ENCODE measurements at regions not wholly inside any gene's neighbourhood (a gene's known extent, or its start where the extent isn't known, plus 50 kb on each side); places are given as distances from the start of the nearest gene placed in this dataset.
"Not testable (repeated sequence)": the region's sequence is repeated elsewhere in the genome, so short reads cannot be mapped to it uniquely, and the experiment has no call there.

DNA sequence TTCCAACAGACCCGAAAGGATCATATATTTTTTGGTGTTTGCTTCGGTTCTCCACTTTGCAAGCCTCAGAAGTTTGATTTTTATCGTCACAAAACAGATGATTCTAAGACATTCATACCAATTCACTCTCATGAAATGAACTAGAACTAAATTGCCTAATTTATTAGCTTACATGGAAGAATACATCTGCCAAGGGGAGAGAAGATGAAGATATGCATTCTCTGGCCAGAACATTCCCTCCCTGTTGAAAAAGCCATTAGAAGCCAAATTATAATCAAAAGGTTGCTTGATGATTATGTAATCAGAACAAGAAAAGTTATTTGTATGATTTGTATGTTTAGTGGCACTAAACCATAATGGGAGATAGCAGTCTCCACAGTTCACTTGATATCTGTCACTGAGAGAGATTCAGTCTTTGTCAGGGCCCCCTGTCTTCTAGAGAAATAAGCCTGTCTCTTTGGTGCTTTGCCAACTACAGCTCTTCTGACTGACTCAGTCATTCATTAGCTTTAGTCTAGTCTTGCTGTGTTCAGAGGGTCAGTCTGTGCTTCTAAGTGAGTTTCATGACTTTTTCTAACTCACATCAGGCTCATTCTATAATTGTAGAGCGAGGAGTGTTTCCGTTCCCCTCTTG lies 95.3 kb upstream of the GNAI1 start:
- H3K4me1 Mint-ChIP-seq (ENCODE audit: low read depth): no peaks in the 10 kb centered on the region
- H3K9me3 Mint-ChIP-seq: no peaks in the 10 kb centered on the region
- H3K4me3 Mint-ChIP-seq: no peak overlapping the region
- no peaks in the 10 kb centered on the region for H3K27me3 Mint-ChIP-seq (ENCODE audit: low read depth)
- no peaks in the 10 kb centered on the region for H3K36me3 Mint-ChIP-seq (ENCODE audit: low read depth)
- no peak overlapping the region for H3K27ac Mint-ChIP-seq

DNA sequence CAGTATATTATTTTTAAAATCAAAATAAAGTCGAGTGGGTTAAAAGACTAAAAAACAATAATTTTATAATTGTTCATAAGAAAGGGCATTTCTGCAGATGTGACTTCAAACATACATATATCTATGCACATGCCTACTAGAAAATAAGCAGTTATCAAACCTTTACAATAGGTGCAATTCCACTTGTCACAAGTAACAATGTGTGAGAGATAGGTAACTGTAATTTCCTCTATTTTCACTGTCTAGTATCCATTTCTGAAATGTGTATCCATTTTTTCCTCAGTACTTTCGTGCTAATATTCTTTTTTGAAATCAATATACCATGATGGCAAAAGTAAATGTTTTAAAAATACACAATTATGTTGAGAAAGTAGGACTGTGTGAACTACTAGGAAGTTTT lies 96.9 kb upstream of the GNAI1 start:
- no peaks in the 10 kb centered on the region for H3K27me3 Mint-ChIP-seq (ENCODE audit: low read depth)
- no peaks in the 10 kb centered on the region for H3K36me3 Mint-ChIP-seq (ENCODE audit: low read depth)
- H3K4me3 Mint-ChIP-seq: no peak overlapping the region
- H3K9me3 Mint-ChIP-seq: no peaks in the 10 kb centered on the region
- no peaks in the 10 kb centered on the region for H3K4me1 Mint-ChIP-seq (ENCODE audit: low read depth)
- no peak overlapping the region for H3K27ac Mint-ChIP-seq

DNA sequence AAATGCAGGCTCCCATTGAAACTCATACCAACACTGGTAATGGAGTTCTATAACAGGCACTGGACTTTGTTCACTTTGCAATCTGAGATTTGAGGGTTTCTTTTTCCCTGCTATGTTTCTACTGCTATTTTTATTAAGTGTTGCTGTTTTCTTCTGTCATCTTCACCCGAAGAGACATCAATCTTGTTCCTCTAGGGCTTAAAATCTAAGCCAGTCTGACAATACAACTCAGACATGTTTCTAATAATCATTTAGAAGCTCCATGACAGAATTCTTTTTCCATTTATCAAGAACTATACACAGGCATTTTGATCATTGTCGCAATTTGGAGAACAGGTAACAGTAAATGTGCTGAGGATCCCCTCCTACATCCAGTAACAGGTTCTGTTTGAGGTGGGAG lies 98.5 kb upstream of the GNAI1 start:
- no peaks in the 10 kb centered on the region for H3K4me1 Mint-ChIP-seq (ENCODE audit: low read depth)
- H3K9me3 Mint-ChIP-seq: no peaks in the 10 kb centered on the region
- H3K36me3 Mint-ChIP-seq (ENCODE audit: low read depth): no peaks in the 10 kb centered on the region
- no peak overlapping the region for H3K4me3 Mint-ChIP-seq
- H3K27me3 Mint-ChIP-seq (ENCODE audit: low read depth): no peaks in the 10 kb centered on the region
- no peak overlapping the region for H3K27ac Mint-ChIP-seq

DNA sequence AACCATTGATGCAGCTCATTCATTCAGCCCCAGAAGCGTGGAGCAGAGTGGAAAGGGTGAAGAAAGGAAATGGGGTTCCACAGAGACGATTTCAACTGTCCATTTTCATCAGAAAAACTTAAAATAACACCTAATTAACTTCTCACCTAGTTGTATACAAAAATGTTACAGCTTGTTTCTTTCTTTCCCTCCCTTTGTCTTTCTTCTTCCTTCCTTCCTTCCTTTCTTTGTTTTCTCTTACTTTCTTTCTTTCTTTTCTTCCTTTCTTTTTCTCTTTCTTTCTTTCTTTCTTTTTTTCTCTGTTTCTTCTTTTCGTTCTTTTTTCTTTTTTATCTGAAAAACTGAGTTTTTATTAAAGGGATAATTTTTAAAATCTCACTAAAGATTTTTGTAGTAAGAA lies 105.9 kb upstream of the GNAI1 start:
- H3K27ac Mint-ChIP-seq: no peak overlapping the region

DNA sequence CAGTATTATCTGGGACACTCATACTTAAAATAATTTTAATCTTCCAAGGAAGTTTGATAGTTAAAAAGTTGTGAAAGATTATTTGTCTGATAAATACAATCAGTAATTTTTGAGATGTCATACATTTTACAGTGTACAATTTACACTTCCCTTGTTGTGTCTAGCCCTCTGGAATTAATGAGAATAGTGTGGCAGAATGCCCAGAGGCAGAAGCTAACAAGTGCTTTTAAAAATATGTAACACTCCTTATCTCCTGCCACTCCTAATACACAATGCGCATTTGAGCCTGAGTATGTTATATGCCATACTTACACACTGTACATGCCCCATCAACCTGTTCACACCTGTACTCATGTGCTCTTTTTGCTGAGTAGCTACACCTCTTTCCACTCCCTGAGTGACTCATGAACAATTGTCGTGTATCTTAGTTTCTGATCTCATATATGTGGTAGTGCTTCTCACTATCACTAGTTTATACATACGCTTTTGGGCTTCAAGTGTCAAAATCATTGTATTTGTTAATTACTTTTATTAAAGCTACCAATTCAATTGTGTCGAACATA lies 106.9 kb upstream of the GNAI1 start:
- peaks cover 5% of the 10 kb centered on the region for H3K9me3 Mint-ChIP-seq
- no peaks in the 10 kb centered on the region for H3K36me3 Mint-ChIP-seq (ENCODE audit: low read depth)
- H3K4me1 Mint-ChIP-seq (ENCODE audit: low read depth): no peaks in the 10 kb centered on the region
- H3K27ac Mint-ChIP-seq: no peak overlapping the region
- H3K27me3 Mint-ChIP-seq (ENCODE audit: low read depth): no peaks in the 10 kb centered on the region
- no peak overlapping the region for H3K4me3 Mint-ChIP-seq

More for the DNA sequence above, 105.9 kb upstream of the GNAI1 start:
- no peaks in the 10 kb centered on the region for H3K4me1 Mint-ChIP-seq (ENCODE audit: low read depth)
- no peaks in the 10 kb centered on the region for H3K36me3 Mint-ChIP-seq (ENCODE audit: low read depth)
- no peak overlapping the region for H3K4me3 Mint-ChIP-seq
- H3K27me3 Mint-ChIP-seq (ENCODE audit: low read depth): no peaks in the 10 kb centered on the region
- H3K9me3 Mint-ChIP-seq: peaks cover 3% of the 10 kb centered on the region

DNA sequence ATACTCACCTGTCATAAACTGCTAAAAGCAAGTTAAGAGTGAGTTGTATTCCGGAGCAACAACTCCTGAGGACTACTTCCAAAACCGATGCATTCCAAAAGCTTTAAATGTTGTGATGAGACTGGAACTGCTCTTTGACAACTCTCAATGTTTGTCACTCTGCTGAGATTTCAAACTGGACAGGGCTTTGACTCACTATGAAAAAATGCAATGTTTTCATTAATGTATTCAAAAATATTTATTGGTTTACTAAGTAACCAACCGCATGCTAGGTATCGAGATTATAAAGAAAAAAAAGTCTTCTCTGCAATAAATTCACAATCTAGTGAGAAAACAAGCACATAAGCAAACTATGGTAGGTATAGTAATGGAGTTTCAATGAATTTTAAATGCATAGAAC lies 107.9 kb upstream of the GNAI1 start:
- no peak overlapping the region for H3K4me3 Mint-ChIP-seq
- no peak overlapping the region for H3K27ac Mint-ChIP-seq
- H3K36me3 Mint-ChIP-seq (ENCODE audit: low read depth): no peaks in the 10 kb centered on the region
- H3K4me1 Mint-ChIP-seq (ENCODE audit: low read depth): no peaks in the 10 kb centered on the region
- H3K9me3 Mint-ChIP-seq: peaks cover 5% of the 10 kb centered on the region
- no peaks in the 10 kb centered on the region for H3K27me3 Mint-ChIP-seq (ENCODE audit: low read depth)

DNA sequence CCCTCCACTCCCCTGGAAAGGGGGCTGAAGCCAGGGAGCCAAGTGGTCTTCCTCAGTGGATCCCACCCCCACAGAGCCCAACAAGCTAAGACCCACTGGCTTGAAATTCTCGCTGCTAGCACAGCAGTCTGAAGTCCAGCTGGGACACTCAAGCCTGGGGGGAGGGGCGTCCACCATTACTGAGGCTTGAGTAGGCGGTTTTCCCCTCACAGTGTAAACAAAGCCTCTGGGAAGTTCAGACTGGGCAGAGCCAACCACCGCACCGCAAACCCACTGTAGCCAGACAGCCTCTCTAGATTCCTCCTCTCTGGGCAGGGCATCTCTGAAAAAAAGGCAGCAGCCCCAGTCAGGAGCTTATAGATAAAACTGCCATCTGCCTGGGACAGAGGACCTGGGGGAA lies 114.4 kb upstream of the GNAI1 start:
- H3K27ac Mint-ChIP-seq; H3K9me3 Mint-ChIP-seq; H3K27me3 Mint-ChIP-seq (ENCODE audit: low read depth); H3K4me3 Mint-ChIP-seq; H3K4me1 Mint-ChIP-seq (ENCODE audit: low read depth); H3K36me3 Mint-ChIP-seq (ENCODE audit: low read depth): not testable (repeated sequence)

DNA sequence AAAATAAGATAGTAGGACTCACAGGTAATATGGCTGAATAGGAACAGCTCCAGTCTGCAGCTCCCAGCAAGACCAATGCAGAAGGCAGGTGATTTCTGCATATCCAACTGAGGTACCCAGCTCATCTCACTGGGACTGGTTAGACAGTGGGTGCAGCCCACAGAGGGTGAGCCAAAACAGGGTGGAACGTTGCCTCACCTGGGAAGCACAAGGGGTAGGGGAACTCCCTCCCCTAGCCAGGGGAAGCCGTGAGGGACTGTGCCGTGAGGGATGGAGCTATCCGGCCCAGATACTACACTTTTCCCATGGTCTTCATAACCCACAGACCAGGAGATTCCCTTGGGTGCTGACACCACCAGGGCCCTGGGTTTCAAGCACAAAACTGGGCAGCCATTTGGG lies 114.8 kb upstream of the GNAI1 start:
- H3K4me1 Mint-ChIP-seq (ENCODE audit: low read depth); H3K9me3 Mint-ChIP-seq; H3K27me3 Mint-ChIP-seq (ENCODE audit: low read depth); H3K27ac Mint-ChIP-seq; H3K4me3 Mint-ChIP-seq; H3K36me3 Mint-ChIP-seq (ENCODE audit: low read depth): not testable (repeated sequence)

DNA sequence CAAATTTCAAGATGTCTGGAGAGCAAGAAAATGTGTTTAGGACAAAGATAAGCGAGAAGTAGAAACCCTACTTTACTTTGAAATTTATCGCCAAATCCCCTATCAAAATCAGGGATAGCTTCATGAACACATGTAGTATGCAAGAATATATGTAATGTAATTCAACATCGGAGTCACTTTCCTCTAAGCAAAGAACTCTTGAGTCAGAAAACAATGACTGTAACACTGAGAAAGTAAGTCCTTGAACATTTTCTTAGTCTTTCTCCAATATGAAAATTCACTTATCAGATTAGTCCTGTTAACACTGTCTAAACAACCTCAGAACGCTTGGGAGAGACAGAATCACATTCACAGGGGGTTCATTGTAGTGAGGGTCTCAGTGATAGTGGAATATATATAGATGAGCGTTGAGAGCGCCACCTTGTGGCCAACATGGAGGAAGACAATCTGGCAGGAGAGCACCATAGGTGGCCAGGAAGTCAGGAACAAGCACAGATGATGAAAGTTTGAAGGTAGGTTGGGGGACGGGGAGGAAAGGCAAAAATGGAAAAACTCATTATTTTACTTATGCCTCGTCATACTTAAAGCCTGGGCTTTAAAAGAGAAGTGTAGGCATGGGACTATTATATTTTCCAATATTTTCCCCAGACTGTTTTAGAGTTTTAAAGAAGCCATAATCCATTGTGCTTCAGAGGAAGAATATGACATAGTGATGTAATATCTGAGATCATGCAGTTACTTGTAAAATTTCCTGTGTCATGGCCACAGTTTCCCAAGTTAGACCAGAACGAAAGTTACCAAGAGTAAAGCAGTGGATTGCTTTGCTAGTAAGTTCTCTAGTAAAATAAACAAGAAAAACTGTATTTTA lies 115.5 kb upstream of the GNAI1 start:
- peaks cover 5% of the 10 kb centered on the region for H3K9me3 Mint-ChIP-seq
- H3K4me3 Mint-ChIP-seq: no peak overlapping the region
- H3K4me1 Mint-ChIP-seq (ENCODE audit: low read depth): no peaks in the 10 kb centered on the region
- no peaks in the 10 kb centered on the region for H3K27me3 Mint-ChIP-seq (ENCODE audit: low read depth)
- no peaks in the 10 kb centered on the region for H3K36me3 Mint-ChIP-seq (ENCODE audit: low read depth)
- H3K27ac Mint-ChIP-seq: no peak overlapping the region

DNA sequence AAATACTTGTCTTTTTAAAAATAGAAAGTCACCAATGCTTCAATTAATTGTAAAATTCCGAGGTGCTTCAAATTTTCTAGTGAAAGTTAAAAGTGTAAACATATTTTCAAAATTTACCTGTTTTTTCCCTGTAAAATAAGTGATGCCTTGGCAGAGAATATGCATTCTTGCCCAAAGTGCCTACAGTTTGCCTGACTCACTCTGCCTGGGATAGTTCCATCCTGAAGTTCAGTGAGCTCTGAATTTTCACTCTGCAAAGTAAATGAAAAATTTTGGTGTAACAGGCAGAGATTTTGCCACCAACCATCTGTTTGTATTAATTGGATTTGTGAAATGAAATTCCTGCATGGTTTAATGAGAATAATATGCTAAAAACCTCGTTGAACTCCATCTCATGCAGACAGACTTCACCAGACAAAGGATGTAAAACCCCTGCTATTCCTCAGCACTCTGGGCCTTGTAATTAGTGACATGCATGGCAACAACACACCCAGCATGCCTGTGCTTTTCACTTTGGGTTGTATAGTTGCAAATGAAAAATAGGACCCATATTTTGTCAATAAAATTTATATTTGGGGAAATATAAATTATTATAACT lies 117.4 kb upstream of the GNAI1 start:
- Mint-ChIP-seq H3K4me3 (no peak overlapping the region), H3K9me3 (no peaks in the 10 kb centered on the region), H3K27ac (no peak overlapping the region), H3K36me3 (ENCODE audit: low read depth) (no peaks in the 10 kb centered on the region), H3K27me3 (ENCODE audit: low read depth) (no peaks in the 10 kb centered on the region), H3K4me1 (ENCODE audit: low read depth) (no peaks in the 10 kb centered on the region)

DNA sequence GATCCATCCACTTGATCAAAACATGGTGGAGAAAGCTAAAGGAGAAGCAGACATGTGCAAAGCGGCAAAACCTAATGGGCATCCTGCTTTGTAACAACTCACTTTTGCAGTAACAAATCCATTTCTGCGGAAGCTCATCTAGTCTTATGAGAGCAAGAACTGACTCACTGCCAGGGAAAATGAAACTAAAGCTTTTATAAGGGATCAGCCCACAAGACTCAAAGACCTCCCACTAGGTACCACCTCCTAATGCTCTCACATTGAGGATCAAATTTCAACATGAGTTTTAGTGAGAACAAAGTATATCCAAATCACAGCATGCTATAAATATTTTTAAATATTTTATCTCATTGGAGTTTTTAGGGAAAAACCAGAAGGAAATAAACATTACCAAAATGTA lies 120.1 kb upstream of the GNAI1 start:
- no peak overlapping the region for H3K4me3 Mint-ChIP-seq
- H3K27ac Mint-ChIP-seq: no peak overlapping the region
- H3K27me3 Mint-ChIP-seq (ENCODE audit: low read depth): no peaks in the 10 kb centered on the region
- no peaks in the 10 kb centered on the region for H3K36me3 Mint-ChIP-seq (ENCODE audit: low read depth)
- H3K4me1 Mint-ChIP-seq (ENCODE audit: low read depth): no peaks in the 10 kb centered on the region
- no peaks in the 10 kb centered on the region for H3K9me3 Mint-ChIP-seq

DNA sequence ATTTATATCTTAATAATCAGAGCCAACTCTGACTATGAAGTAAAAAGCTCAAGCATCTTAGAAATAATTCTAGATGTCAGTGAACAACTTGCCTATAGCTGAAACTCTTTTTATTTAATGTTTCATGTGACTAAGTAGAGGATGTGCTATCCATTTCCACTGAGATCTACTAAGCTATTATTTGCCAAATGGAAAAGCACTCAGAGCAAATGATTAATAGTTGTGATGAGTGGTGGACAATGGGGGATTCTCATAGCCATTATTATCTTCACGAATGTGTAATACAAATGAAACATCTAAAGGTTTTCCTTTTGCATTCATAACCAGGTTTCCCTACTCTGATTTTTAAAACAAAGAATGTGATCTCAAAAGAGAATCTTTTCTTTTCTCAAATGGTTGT lies 126.6 kb upstream of the GNAI1 start:
- no peak overlapping the region for H3K27ac Mint-ChIP-seq

DNA sequence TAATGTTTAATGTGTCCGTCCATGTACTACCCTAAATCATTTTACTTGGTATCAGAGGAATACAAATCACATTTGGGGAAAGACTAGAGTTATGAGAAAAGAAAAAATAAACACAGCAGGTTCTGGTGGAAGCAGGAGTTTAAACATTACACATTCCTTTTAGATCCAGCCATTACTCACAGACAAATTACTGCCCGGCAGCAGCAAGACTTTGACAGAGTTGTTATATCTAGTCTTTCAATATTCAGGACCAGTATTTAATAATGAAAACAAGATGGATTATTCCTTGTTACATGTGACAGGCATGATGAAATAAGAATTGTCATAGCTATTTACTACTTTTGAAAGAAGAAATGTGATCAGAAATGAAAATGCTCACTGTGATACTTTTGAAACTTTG lies 131.8 kb upstream of the GNAI1 start:
- no peak overlapping the region for H3K4me3 Mint-ChIP-seq
- H3K4me1 Mint-ChIP-seq (ENCODE audit: low read depth): no peaks in the 10 kb centered on the region
- no peaks in the 10 kb centered on the region for H3K9me3 Mint-ChIP-seq
- no peaks in the 10 kb centered on the region for H3K27me3 Mint-ChIP-seq (ENCODE audit: low read depth)
- no peak overlapping the region for H3K27ac Mint-ChIP-seq
- no peaks in the 10 kb centered on the region for H3K36me3 Mint-ChIP-seq (ENCODE audit: low read depth)

More for the DNA sequence above, 126.6 kb upstream of the GNAI1 start:
- no peaks in the 10 kb centered on the region for H3K27me3 Mint-ChIP-seq (ENCODE audit: low read depth)
- H3K9me3 Mint-ChIP-seq: no peaks in the 10 kb centered on the region
- H3K36me3 Mint-ChIP-seq (ENCODE audit: low read depth): no peaks in the 10 kb centered on the region
- no peaks in the 10 kb centered on the region for H3K4me1 Mint-ChIP-seq (ENCODE audit: low read depth)
- no peak overlapping the region for H3K4me3 Mint-ChIP-seq

DNA sequence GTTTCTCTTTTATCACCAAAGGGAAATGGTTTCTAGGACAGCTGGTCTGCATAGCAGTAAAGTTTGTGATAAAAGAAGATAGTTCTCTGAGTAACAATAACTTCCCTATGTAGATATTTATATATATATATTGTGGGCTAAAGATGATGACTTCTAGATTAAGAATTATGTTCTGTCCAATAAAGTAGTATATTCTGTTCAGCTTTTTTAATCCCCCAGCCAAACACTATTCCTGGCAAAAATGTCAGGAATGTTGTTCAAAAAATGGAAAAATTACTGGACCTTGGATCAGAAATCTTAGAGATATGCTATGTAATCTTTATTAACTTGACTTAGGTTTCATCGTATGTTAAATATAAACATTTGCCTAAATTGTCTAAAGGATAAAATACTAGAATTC lies 136.3 kb upstream of the GNAI1 start:
- no peaks in the 10 kb centered on the region for H3K4me1 Mint-ChIP-seq (ENCODE audit: low read depth)
- no peaks in the 10 kb centered on the region for H3K36me3 Mint-ChIP-seq (ENCODE audit: low read depth)
- no peaks in the 10 kb centered on the region for H3K27me3 Mint-ChIP-seq (ENCODE audit: low read depth)
- no peak overlapping the region for H3K4me3 Mint-ChIP-seq
- H3K9me3 Mint-ChIP-seq: no peaks in the 10 kb centered on the region
- no peak overlapping the region for H3K27ac Mint-ChIP-seq

DNA sequence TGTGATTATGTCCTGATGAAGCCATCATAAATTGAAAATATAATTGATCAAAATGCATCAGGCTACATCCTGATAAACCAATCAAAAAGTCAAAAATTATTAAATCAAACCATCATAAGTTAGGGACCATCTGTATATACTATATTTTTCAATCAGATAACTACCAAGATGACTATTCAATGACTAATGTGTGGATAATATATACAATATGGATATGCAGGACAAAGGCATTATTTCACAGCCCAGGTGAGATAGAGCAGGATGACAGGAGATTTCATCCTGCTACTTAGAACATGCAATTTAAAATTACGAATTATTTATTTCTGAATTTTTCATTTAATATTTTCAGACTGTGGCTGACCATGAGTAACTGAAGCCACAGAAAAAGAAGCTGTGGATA lies 137.3 kb upstream of the GNAI1 start:
- Mint-ChIP-seq H3K4me1 (ENCODE audit: low read depth) (no peaks in the 10 kb centered on the region), H3K27ac (no peak overlapping the region), H3K4me3 (no peak overlapping the region), H3K9me3 (no peaks in the 10 kb centered on the region), H3K36me3 (ENCODE audit: low read depth) (no peaks in the 10 kb centered on the region), H3K27me3 (ENCODE audit: low read depth) (no peaks in the 10 kb centered on the region)
